ENCODE measurements at regions not wholly inside any gene's neighbourhood (a gene's known extent, or its start where the extent isn't known, plus 50 kb on each side); places are given as distances from the start of the nearest gene placed in this dataset.

DNA sequence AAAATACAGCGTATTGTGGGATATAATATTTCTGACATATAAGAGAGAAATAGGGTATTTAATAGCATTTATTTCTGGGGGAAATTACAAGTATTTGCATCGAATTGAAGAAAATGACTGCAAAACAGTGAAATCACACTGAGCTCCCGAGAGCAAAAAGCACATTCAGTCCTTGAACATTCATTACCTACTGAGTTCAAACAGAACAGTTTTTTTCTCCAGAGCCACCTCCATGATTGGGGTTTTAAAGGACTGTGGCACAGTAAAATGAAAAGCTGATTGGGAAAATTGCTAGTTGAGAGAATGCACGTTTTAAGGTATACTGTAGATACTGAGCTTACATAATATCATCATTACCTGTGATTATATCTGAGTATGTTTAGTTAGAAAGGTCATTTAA, 58.0 kb upstream of the TRPC4 start:
- DNase-seq: no peak

GRCh38 chr13:37925878-37926473, 56.4 kb upstream of the TRPC4 start:
- DNase-seq: no peak

DNA sequence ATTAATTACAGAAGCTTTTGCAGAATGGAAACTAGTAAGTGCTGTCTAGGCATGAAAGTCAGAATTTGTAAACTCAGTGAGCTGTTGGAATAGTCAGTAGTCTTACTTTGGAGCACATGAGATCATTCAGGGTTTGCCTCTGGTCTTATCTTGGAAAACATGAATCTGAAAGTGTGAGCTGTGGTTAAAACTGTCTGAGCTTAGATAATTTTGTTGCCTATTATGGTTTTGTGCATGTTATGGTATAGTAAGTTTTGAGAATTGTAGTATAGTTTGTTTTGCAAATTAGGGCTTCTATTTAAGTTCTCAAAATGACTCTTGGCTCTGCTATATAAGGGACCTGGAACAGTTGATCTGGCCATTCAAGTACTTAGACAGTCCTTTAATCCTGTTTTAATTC, 53.7 kb upstream of the TRPC4 start:
- DNase-seq: no peak

DNA sequence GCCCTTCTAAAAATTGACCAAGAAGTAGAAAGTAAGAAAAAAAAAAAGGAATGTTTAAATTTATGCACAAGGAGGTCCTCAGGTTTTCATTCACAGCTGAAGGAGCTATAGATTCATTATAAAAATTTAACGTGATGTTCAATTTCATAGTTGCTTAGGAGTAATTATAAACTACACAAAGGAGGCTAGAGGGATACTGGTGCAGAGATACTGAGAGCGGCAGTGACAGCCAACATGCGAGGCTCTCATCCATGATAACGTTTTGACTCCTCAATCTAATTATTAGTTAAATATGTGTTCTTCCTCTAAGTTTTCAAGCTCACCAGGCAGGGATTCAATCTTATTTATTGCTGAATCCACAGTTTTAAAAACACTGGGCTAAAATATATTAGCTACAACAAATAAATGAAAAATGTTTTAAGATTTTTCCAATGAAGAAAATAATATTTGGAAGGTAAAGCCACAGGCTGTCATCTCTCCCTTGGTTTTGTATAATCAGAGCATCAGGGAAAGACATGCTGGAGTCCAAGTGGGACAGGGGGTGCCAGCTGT, 49.8 kb upstream of the TRPC4 start:
- no peak for DNase-seq

All from NCI-H187 (cell line).